HUES6 (cell line): ENCODE measurements at regions not wholly inside any gene's neighbourhood (a gene's known extent, or its start where the extent isn't known, plus 50 kb on each side); places are given as distances from the start of the nearest gene placed in this dataset.

Experiments used
- H3K27ac ChIP-seq: 2 replicates; pipeline ENCODE4 v1.7.0; 2013; ENCODE audit warnings: low read depth, mild to moderate bottlenecking, low read length, inconsistent platforms
- H3K27me3 ChIP-seq: 2 replicates; pipeline ENCODE4 v1.6.1; 2013; ENCODE audit warnings: low read length; ENCODE audit not compliant: control insufficient read depth, insufficient read depth
- H3K36me3 ChIP-seq: 2 replicates; pipeline ENCODE4 v1.6.1; 2013; ENCODE audit warnings: low read length; ENCODE audit not compliant: control insufficient read depth, insufficient read depth
- H3K4me1 ChIP-seq: 2 replicates; pipeline ENCODE4 v1.6.1; 2013; ENCODE audit warnings: low read length; ENCODE audit not compliant: control insufficient read depth, insufficient read depth
- H3K4me3 ChIP-seq: 2 replicates; pipeline ENCODE4 v1.5.1; 2013; ENCODE audit warnings: low read depth, low read length
- H3K9ac ChIP-seq: one replicate; pipeline ENCODE4 v1.6.1; 2013; ENCODE audit warnings: mild to moderate bottlenecking, low read length
- H3K9me3 ChIP-seq: 2 replicates; pipeline ENCODE4 v1.6.1; 2013; ENCODE audit warnings: low read depth, low read length; ENCODE audit not compliant: control insufficient read depth, insufficient read depth

DNA sequence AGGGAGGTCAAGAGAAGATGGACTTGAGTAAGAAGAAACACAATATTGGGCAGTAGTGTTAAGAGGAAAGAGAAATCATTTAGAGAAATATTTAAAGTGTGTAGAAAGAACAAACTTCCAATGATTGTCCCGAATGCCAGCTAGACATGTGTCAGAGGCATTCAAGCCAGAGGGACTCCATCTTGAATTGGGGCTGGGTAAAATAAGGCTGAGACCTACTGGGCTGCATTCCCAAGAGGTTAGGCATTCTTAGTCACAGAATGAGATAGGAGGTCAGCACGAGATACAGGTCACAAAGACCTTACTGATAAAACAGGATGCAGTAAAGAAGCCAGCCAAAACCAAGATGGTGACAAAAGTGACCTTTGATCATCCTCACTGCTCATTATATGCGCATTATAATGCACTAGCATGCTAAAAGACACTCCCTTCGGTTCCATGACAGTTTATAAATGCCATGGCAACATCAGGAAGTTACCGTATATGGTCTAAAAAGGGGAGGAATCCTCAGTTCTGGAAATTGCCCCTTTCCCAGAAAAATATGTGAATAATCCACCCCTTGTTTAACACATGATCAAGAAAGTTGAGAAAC, 127.0 kb upstream of the IPO5 start:
- Histone ChIP-seq H3K4me1 (no peaks in the 10 kb centered on the region), H3K27ac (no peak overlapping the region), H3K9ac (no peak overlapping the region), H3K36me3 (no peaks in the 10 kb centered on the region), H3K27me3 (no peaks in the 10 kb centered on the region), H3K9me3 (no peaks in the 10 kb centered on the region), H3K4me3 (no peak overlapping the region)

DNA sequence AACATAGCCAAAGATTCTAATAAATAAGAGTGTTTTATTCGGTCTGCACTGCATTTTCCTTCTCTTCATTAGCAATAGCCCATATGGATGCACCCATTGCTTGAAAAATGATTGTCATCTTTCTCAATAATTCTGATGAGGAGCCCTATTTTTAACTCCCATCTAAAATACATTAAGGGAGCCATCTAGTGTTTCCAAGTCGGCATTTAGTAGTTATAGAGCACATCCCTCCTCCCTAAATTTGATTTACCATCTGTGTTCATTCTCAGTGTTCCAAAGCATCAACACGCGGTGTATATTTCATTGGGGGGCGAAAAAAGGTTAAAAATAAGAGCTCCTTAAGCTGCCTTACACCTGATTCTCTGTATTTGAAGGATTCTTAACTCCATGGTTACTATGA, 119.2 kb upstream of the IPO5 start:
- Histone ChIP-seq H3K9me3 (peaks cover 3% of the 10 kb centered on the region; the same call in 1 of the 2 replicates), H3K4me1 (no peaks in the 10 kb centered on the region), H3K27ac (no peak overlapping the region), H3K27me3 (no peaks in the 10 kb centered on the region), H3K9ac (no peak overlapping the region), H3K36me3 (no peaks in the 10 kb centered on the region), H3K4me3 (no peak overlapping the region)

DNA sequence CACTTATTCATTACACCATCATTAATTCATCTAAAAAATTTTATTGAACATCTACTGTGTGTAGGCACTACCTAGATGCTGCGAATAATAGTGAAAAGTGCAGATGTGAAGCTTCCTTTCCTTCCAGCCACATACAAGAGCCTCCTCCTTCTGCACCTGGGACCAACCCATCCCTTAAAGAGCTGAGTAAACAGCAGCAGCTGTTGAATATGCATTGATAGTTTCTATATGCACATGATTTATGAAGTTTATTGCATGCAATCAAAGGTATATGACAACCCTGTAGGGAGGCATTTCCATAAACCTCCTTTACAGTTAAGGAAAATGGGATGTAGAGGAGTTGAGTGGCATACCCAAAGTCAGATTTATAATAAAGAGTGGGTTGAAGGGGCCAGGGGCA, 110.3 kb upstream of the IPO5 start:
- Histone ChIP-seq H3K9me3 (no peaks in the 10 kb centered on the region), H3K36me3 (no peaks in the 10 kb centered on the region), H3K4me3 (no peak overlapping the region), H3K27ac (no peak overlapping the region), H3K4me1 (no peaks in the 10 kb centered on the region), H3K27me3 (no peaks in the 10 kb centered on the region), H3K9ac (no peak overlapping the region)

DNA sequence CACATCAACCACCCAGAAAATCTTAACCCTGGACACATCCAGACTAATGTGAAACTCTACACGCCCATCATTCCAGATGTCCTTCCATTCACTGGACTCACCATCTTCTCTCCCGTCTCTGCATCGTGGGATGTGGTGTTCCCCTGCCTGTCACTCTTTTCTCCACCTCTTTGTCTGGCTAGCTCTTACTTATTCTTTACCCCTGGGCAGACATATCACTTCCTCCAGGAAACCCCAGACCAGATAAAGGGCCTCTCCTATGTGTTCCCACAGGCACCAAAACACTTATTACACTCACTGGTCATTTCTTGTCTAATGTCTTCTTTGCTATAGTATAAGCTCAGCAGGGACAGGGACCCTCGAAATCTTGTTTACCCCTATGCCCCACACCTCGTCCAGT, 109.3 kb upstream of the IPO5 start:
- Histone ChIP-seq H3K9me3 (no peaks in the 10 kb centered on the region), H3K9ac (no peak overlapping the region), H3K27ac (no peak overlapping the region), H3K4me3 (no peak overlapping the region), H3K4me1 (no peaks in the 10 kb centered on the region), H3K36me3 (no peaks in the 10 kb centered on the region), H3K27me3 (no peaks in the 10 kb centered on the region)

GRCh38 chr13:97848886-97849285, 104.6 kb upstream of the IPO5 start:
- Histone ChIP-seq H3K27me3 (no peaks in the 10 kb centered on the region), H3K9me3 (no peaks in the 10 kb centered on the region), H3K9ac (no peak overlapping the region), H3K27ac (no peak overlapping the region), H3K36me3 (no peaks in the 10 kb centered on the region), H3K4me1 (no peaks in the 10 kb centered on the region), H3K4me3 (no peak overlapping the region)

- Histone ChIP-seq H3K9me3 (no peaks in the 10 kb centered on the region), H3K4me1 (no peaks in the 10 kb centered on the region), H3K27me3 (no peaks in the 10 kb centered on the region), H3K9ac (no peak overlapping the region), H3K27ac (no peak overlapping the region), H3K4me3 (no peak overlapping the region), H3K36me3 (no peaks in the 10 kb centered on the region)
These were observed 104.2 kb upstream of the IPO5 start for GRCh38 chr13:97849305-97849704.

DNA sequence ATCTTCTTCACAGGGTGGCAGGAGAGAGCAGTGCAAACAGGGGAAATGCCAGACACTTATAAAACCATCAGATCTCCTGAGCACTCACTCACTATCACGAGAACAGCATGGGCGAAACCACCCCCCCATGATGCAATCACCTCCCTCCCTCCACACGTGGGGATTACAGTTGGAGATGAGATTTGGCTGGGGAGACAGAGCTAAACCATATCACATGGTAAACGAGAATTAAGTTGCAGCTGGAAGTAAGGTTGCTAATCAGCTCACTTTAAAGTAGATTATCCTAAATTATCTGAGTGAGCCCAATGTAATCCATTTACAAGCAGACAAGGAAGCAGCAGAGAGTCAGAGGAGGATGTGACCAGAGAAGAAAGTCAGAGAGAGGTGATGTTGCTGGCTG, 102.2 kb upstream of the IPO5 start:
- no peak overlapping the region for H3K27ac ChIP-seq
- H3K4me3 ChIP-seq, result no peak overlapping the region
- H3K36me3 ChIP-seq, result no peaks in the 10 kb centered on the region
- peaks cover 7% of the 10 kb centered on the region; the same call in 1 of the 2 replicates for H3K4me1 ChIP-seq
- H3K9me3 ChIP-seq, result no peaks in the 10 kb centered on the region
- no peak overlapping the region for H3K9ac ChIP-seq
- H3K27me3 ChIP-seq, result no peaks in the 10 kb centered on the region

DNA sequence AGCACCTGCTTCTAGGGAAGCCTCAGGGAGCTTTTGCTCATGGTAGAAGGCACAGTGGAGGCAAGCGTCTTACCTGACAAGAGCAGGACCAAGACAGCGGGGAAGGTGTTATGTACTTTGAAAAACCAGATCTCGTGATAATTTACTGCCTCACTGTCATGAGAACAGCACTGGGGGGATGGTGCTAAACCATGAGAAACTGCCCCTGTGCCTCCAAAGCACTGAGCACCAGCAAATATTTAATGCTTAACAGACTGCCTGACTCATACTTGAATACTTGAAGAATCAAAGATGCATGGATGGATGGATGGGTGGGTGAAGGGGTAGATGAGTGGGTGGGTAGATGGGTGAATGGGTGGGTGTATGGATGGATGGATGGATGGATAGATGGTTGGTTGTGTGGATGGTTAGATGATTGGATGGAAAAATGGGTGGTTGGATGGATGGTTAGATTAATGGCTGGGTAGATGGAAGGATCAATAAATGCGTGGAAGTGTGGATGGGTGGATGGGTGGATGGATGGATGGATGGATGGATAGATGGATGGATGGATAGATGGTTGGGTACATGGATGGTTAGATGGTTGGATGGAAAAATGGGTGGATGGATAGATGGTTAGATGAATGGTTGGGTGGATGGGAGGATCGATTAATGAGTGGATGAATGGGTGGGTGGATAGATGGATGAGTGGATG, 101.1 kb upstream of the IPO5 start:
- no peak overlapping the region for H3K27ac ChIP-seq
- no peaks in the 10 kb centered on the region for H3K36me3 ChIP-seq
- H3K4me3 ChIP-seq, result no peak overlapping the region
- H3K4me1 ChIP-seq, result peaks cover 8% of the 10 kb centered on the region; the same call in 1 of the 2 replicates
- no peak overlapping the region for H3K9ac ChIP-seq
- H3K27me3 ChIP-seq, result no peaks in the 10 kb centered on the region
- H3K9me3 ChIP-seq, result no peaks in the 10 kb centered on the region

- Histone ChIP-seq H3K36me3 (no peaks in the 10 kb centered on the region), H3K9me3 (no peaks in the 10 kb centered on the region), H3K9ac (no peak overlapping the region), H3K4me3 (no peak overlapping the region), H3K27ac (no peak overlapping the region), H3K4me1 (peaks cover 8% of the 10 kb centered on the region; the same call in 1 of the 2 replicates), H3K27me3 (no peaks in the 10 kb centered on the region)
These were observed 99.9 kb upstream of the IPO5 start for GRCh38 chr13:97853550-97853949.

DNA sequence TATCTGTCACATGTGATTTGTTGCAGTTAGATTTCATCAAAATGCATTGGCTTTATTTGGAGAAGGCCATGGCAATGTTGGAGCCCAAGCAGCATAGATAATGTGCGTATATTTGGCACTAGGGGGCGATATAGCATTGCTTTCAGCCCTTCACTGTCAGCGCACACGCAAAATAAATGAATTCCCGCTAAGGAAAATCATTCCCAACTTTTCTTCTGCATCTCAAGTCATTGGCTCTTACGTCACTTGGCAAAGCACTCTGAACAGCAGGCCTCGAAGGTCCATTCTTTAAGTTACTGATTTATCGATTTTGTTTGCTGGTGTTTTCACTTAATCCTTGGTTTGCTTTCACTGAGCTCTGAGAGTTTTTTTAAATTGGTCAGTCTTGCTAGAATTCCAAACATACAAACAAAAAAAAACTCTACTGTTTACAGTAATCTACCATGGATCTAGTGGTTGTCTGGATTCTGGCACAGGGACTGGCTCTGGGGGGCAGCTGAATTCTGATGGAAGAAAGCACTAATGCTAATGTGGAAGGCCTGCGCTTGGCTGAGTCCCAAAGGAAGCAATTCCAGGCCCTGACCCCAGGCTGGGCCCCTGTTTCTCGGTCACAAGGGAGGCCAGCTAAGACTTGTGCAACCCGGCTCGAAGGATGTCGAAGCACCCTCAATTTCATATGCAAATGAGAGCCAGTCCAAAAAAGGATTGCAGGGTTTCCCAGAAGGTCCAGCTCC, 97.7 kb upstream of the IPO5 start:
- H3K27ac ChIP-seq, result no peak overlapping the region
- no peak overlapping the region for H3K9ac ChIP-seq
- H3K4me3 ChIP-seq, result no peak overlapping the region

GRCh38 chr13:97856304-97856675, 97.2 kb upstream of the IPO5 start:
- H3K4me1 ChIP-seq, result peaks cover 8% of the 10 kb centered on the region; the same call in 1 of the 2 replicates
- H3K9me3 ChIP-seq, result no peaks in the 10 kb centered on the region
- no peaks in the 10 kb centered on the region for H3K36me3 ChIP-seq
- no peaks in the 10 kb centered on the region for H3K27me3 ChIP-seq
- no peak overlapping the region for H3K4me3 ChIP-seq
- H3K9ac ChIP-seq, result no peak overlapping the region
- H3K27ac ChIP-seq, result no peak overlapping the region

More for the DNA sequence above, 97.7 kb upstream of the IPO5 start:
- no peaks in the 10 kb centered on the region for H3K9me3 ChIP-seq
- H3K36me3 ChIP-seq, result no peaks in the 10 kb centered on the region
- no peaks in the 10 kb centered on the region for H3K27me3 ChIP-seq
- peaks cover 8% of the 10 kb centered on the region; the same call in 1 of the 2 replicates for H3K4me1 ChIP-seq
